ENCODE measurements at regions not wholly inside any gene's neighbourhood (a gene's known extent, or its start where the extent isn't known, plus 50 kb on each side); places are given as distances from the start of the nearest gene placed in this dataset.

- no peak for DNase-seq
- Histone ChIP-seq H3F3A (ENCODE audit: insufficient read depth, low read depth) (no peaks in the 10 kb centered on the region), H3K9me3 (ENCODE audit: insufficient read depth, low read depth) (no peaks in the 10 kb centered on the region), H3K4me2 (no peak overlapping the region), H3K4me3 (no peak overlapping the region), H3K79me2 (ENCODE audit: low read depth) (no peaks in the 10 kb centered on the region), H3K27me3 (ENCODE audit: insufficient read depth, low read depth) (no peaks in the 10 kb centered on the region), H3K9me2 (ENCODE audit: insufficient read depth) (no peaks in the 10 kb centered on the region), H3K36me3 (ENCODE audit: low read depth) (no peaks in the 10 kb centered on the region), H4K20me1 (ENCODE audit: insufficient read depth) (no peaks in the 10 kb centered on the region), H3K4me1 (replicated peaks; ENCODE audit: insufficient read depth) (peaks cover 4% of the 10 kb centered on the region; the same call in 1 of the 2 replicates), H3K27ac (no peak overlapping the region), H2AFZ (no peak overlapping the region)
- ChIA-PET POLR2A (ENCODE audit: unreplicated experiment) (no interaction called here), CTCF (no interaction called here)
- TF ChIP-seq CTCF (conservative IDR thresholded peaks at IDR 0.05) = no peak
- TF ChIP-seq EZH2 (IDR thresholded peaks at IDR 0.05; ENCODE audit: low read depth) = no peak
- no TSS peak for BruUV-seq (replicated peaks)
- intact Hi-C loops (cut with micrococcal nuclease; ENCODE audit: unreplicated experiment) = no loop called here
These were observed 58.6 kb upstream of the KLF7 start for GRCh38 chr2:207224381-207224780.

- Histone ChIP-seq H4K20me1 (ENCODE audit: insufficient read depth) (no peaks in the 10 kb centered on the region), H3F3A (ENCODE audit: insufficient read depth, low read depth) (no peaks in the 10 kb centered on the region), H3K36me3 (ENCODE audit: low read depth) (no peaks in the 10 kb centered on the region), H3K27me3 (ENCODE audit: insufficient read depth, low read depth) (no peaks in the 10 kb centered on the region), H3K79me2 (ENCODE audit: low read depth) (no peaks in the 10 kb centered on the region), H3K9me3 (ENCODE audit: insufficient read depth, low read depth) (no peaks in the 10 kb centered on the region), H3K9me2 (ENCODE audit: insufficient read depth) (no peaks in the 10 kb centered on the region), H3K4me2 (no peak overlapping the region), H3K4me3 (no peak overlapping the region), H3K27ac (no peak overlapping the region), H2AFZ (no peak overlapping the region), H3K4me1 (replicated peaks; ENCODE audit: insufficient read depth) (peaks cover 4% of the 10 kb centered on the region; the same call in 1 of the 2 replicates)
- ChIA-PET CTCF (no interaction called here), POLR2A (ENCODE audit: unreplicated experiment) (no interaction called here)
- BruUV-seq (replicated peaks) = no TSS peak
- TF ChIP-seq CTCF (conservative IDR thresholded peaks at IDR 0.05) (no peak), EZH2 (IDR thresholded peaks at IDR 0.05; ENCODE audit: low read depth) (no peak)
- intact Hi-C loops (cut with micrococcal nuclease; ENCODE audit: unreplicated experiment) = no loop called here
- DNase-seq = no peak
These were observed 59.2 kb upstream of the KLF7 start for GRCh38 chr2:207224791-207225482.

GRCh38 chr2:207225773-207226172, 60.0 kb upstream of the KLF7 start:
- Histone ChIP-seq H2AFZ (no peak overlapping the region), H3K4me3 (no peak overlapping the region), H3K36me3 (ENCODE audit: low read depth) (no peaks in the 10 kb centered on the region), H4K20me1 (ENCODE audit: insufficient read depth) (no peaks in the 10 kb centered on the region), H3K9me3 (ENCODE audit: insufficient read depth, low read depth) (no peaks in the 10 kb centered on the region), H3K4me2 (no peak overlapping the region), H3F3A (ENCODE audit: insufficient read depth, low read depth) (no peaks in the 10 kb centered on the region), H3K4me1 (replicated peaks; ENCODE audit: insufficient read depth) (no peaks in the 10 kb centered on the region; the same call in 1 of the 2 replicates), H3K27me3 (ENCODE audit: insufficient read depth, low read depth) (no peaks in the 10 kb centered on the region), H3K27ac (no peak overlapping the region), H3K9me2 (ENCODE audit: insufficient read depth) (no peaks in the 10 kb centered on the region), H3K79me2 (ENCODE audit: low read depth) (no peaks in the 10 kb centered on the region)
- intact Hi-C loops (cut with micrococcal nuclease; ENCODE audit: unreplicated experiment) = no loop called here
- BruUV-seq (replicated peaks) = no TSS peak
- no peak for TF ChIP-seq EZH2 (IDR thresholded peaks at IDR 0.05; ENCODE audit: low read depth)
- no peak for TF ChIP-seq CTCF (conservative IDR thresholded peaks at IDR 0.05)
- POLR2A ChIA-PET (ENCODE audit: unreplicated experiment) = no interaction called here
- DNase-seq = no peak
- CTCF ChIA-PET = no interaction called here

All from PC-9 (cell line).